Amygdala (tissue), 56 donors: ENCODE measurements at regions not wholly inside any gene's neighbourhood (a gene's known extent, or its start where the extent isn't known, plus 50 kb on each side); places are given as distances from the start of the nearest gene placed in this dataset.

Source experiments
- DNase-seq, 56 donors: peaks; one replicate each; lab custom pipeline; 2025; lab: John Stamatoyannopoulos, UW

DNA sequence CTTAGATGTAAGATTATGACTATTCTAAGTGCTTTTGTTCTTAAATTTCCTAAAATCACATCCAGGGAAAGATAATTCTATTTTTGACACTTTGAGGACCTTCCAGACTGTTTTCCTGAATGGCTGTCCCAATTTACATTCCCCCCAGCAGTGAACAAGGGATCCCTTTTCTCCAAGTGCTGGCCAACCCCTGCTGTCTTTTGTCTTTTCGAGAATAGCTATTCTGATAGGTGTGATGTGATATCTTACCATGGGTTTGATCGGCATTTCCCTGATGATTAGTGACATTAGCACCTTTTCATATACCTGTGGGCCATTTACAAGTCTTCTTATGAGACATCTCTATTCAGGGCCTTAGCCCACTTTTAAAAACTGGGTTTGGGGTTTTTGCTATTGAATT, 526.7 kb upstream of the FZD8 start:
- no peak for DNase-seq

DNA sequence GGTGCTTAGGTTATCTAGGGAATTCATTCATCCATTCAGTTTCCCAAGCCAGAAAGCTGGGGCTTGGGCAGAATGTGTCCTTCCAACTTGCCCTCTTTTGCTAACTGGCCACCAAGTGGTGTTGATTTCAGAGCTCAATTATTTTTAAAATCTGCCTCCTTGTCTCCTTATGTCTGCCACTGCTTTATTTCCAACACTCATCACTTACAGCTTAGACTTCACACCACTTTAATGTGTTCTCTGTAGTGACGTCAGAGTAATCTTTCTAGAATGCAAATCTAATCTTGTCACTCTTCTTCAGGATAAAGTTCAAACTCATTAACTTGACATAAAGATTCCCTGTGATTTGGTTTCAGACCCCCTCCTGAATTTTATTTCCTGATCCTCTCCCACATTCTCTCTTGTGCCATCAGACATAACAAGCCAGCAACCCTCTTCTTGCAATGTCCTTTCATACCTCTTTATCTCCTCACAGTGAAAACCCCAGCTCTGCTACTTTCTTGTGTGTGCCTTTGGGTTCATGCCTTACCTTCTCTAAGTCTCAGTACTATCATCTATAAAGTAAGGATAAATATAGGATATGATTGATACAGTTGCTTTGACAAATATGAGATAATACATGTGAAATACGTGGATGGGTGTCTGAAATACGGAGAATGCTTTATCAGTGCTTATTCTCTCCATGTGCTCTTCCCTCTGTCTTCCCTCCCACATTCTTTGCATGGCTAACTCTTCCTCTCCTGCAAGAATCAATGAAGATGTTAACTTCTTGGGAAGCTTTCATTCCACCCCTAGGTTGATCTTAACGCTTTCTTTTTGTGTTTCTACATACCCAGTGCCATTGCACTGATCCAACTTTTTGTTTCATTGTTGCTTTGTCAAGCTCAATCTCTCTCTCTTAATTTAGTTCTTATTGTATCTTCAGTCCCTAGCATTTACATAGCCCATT, 522.7 kb upstream of the FZD8 start:
- DNase-seq, result no peak

DNA sequence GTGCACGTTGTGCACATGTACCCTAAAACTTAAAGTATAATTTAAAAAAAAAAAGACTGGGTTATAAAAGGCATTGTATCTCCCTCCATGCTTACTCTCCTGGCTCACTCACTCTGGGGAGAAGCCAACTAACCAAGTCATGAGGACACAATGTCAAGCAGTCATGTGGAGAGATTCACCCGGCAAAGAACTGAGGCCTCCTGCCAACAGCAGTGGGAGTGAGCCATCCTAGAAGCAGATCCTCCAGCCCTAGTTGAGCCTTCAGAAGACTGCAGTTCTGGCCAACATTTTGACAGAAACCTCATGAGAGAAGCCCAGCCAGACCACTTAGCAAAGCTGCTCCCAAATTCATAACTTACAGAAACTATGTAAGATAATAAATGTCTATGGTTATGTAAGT, 521.7 kb upstream of the FZD8 start:
- no peak for DNase-seq

DNA sequence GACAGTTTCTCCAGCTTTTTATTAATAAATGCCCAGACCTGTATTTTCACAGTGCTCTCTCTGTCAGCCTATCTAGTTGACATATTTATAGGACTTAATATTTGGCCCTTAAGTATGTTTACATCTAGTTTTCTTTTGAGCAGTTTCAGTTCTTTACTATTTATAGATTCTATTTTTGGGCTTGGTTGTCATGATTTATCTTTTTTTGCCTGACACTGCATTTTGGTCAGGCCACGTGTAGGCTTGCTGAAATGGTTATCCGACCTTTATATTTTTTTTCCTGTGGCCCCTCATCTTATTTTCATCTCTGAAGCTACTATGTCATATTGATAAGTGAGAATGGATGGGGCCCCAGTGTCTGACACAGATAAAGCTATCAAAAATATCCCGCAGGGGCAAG, 515.4 kb upstream of the FZD8 start:
- DNase-seq, result no peak

DNA sequence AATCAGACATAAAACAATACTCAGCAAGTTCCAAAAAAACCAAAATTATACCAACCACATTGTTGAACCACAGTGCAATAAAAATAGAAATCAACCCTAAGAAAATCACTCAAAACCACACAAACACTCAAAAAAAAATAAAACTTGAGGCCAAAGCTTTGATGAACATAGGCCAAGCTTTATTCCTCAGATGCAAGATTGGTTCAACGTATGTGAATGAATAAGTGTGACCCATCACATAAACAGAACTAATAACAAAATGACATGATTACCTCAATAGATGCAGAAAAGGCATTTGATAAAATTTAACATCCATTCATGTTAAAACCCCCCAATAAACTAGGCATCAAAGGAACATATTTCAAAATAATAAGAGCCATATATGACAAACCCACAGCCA, 506.1 kb upstream of the FZD8 start:
- no peak for DNase-seq

DNA sequence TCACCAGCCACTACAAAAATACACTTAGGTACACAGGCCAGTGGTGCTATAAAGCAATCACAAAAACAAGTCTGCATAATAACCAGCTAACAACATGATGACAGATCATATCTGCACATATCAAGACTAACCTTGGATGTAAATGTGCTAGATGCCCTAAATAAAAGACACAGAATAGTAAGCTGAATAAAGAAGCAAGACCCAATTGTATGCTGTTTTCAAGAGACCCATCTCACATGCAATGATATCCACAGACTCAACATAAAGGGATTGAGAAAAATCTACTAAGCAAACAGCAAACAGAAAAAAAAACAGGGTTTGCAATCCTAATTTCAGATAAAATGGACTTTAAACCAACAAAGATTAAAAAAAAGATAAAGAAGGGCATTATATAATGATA, 505.4 kb upstream of the FZD8 start:
- no peak for DNase-seq

DNA sequence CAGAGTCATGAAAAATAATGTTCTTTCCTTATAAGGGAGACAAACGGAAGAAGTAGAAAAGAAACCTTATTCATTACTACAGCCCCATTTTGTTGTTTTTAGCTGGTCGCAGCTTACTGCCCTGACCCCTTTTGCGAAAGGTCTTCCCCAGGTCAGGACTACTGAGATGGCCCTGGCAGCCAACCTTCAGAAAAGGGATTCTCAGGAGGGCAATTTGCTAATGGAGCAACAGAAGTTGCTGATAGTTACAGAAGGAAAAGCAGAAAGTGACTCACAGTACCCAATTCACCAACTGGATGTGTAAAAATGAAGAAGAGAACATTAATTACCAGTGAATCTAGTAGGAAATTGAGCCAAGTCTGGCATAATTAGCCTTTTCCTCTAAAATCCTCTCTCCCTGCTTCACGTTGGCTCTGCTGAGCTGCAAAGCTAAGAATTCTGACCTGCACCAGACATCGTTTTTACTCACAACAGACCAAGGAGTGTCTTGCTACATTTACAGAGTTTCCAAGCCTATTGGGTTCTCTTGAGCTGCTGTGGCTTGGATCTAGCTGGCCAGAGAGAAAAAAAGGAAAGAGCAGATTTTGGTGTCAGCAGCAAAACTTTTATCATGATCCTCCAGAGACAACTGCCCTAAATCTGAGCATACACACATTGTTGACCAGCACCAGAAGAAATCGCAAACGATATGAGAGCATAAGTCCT, 499.9 kb upstream of the FZD8 start:
- DNase-seq, result no peak

DNA sequence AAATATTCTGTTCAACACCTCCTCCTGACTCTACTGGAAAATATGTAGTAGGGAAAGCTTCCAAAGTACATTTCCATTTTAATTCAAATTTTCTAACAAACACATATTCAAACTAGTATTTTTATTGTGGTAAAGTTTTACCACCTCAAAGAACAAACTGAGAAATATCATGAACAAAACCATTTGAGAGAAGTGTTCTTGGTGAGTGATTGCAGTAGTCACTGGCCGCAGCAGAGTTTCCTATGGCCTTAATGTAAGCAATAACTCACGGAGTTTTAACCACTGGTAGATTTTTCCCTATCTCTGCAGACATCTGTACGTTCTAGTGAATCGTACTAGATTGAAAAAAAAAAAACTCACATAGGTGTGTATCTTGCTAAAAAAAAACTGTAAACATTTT, 487.0 kb upstream of the FZD8 start:
- no peak for DNase-seq

DNA sequence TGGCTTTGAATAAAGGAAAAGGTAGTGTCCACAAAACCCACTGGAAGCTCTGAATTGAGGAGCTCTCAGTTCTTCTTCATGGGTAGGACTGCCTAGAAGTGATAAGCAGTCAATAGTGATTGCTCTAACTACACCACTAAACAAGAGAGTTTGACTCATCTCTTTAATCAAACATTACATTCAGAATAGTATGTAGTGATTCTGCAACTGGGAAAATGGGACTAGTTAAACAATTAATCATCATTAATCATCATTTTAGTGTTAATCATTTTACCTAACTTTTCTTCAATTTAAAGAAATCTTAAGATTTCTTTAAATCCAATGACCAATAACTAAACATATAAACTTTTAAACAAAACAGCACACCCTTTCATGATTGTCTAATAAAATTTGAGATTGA, 484.0 kb upstream of the FZD8 start:
- DNase-seq, result no peak

DNA sequence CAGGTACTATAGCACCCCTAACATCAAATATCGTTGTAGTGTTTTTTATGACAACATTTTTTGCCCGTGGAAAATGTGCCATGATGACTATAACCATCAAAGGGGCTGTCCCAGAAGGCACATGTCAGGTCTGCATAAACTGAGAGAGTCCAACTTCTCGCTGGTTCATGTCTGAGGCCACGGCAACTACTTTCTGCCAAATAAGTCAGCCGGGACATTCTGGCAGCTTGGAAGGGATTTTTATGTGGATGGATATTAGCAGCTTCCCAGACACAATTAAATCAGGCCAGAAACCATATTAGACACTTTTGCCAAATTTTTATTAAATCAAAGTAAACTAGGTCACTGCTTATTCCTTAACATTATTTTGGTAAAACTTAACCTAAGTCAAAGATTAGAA, 477.4 kb upstream of the FZD8 start:
- no peak for DNase-seq

DNA sequence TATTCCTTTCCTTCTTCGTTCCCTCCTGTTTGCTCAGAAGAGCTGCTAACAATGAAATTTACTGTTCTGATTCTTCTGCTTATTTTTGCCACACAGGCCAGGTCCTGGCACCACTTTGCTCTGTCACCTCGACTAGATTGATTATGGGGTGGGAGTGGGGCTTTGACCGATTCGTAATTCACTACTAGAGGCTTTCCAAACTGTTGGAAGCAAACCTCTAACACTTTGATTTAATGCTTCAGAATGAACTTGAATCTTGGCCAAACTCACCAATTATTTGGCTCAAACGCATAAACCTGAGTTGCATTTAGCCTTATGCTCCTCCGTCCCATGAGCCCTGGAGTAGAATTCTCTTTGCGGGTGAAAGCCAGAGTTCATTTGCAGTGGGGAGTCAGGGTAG, 476.2 kb upstream of the FZD8 start:
- DNase-seq, result no peak

DNA sequence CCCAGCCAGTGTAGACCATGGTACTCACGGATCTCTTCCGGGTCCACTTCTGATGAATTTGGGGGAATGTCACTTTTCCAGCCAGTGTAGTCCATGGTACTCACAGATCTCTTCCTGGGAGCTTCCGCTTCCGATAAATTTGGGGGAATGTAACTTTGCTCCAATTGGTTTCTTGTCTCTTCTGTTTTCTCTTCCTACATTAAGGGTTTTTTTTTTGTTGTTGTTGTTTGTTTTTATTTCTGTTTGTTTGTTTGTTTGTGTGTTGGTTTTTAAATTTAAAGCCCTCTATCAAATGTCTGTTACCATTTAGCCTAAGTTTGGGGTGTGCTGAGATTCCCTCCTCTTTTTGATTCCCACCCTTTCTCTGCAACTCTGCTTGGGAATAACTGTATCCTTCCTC, 475.8 kb upstream of the FZD8 start:
- no peak for DNase-seq

DNA sequence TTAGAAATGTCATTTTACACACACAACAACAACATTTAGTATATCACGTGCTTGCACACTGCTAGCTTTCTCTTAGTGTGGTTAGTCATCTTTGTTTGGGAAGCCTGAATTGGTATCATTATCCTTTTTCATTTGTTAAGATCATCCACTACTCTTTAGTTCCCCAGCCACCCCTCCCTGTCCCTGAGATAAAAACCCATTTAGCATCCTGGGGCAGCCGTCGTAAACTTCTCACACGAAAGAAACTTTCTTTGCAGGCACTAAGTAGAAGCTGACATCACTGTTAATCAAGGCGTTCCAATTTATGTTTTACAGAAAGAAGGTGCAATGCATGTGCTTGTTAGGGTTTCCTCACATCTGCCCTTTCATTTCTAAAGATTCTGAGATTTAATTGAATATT, 475.1 kb upstream of the FZD8 start:
- DNase-seq, result no peak

DNA sequence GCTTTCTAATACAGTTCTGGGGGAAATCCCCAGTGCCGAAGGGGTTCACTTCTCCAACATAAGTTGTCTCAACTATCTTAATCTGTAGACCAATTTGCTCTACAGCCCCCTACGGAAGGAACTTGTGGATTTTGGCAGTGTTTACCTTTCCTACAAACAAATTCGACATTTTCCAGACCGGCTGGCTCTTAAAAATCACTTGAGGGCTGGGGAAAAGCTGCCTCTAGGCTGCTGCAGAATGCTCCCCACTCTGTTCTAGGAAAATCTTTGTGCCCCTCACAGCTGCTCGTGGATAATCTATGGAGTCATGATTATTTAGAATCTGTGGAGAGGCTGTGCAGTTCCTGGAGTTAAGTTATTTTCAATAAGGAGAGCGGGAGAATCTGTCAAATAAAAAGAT, 474.6 kb upstream of the FZD8 start:
- DNase-seq, result no peak

DNA sequence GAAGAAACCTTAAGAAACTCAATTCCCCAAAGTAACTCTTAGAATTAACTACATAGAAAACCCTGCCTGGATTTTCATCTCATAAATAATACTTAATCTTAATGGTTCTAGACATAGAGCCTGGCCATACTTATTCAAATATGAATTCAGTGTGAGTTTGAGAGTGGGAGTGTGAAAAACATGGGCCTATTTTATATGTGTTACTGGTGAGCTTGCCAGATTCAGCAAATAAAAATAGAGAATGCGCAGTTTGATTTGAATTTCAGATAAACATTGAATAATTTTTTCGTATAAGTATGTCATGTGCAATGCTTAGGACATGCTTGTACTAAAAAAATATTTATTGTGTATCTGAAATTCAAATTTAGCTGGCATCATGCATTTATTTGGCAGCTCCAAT, 473.9 kb upstream of the FZD8 start:
- DNase-seq, result no peak

DNA sequence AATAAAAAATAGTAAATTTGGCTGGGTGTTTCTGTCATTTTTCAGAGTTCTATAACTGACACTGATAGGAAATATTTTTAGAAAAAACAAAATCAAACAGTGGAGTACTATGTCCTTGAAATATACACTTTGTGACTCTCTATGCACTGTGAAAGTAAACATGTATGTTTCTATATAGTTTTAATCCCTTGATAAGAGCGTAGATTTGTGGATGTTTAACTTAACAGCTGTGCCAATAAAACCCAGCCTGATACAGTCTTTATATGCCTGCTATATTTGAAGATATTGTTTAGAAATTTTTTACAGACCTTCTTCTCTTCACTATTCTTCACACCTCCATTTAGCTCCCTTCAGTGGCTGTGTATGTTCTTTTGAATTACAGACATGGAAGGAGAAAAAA, 473.3 kb upstream of the FZD8 start:
- no peak for DNase-seq

DNA sequence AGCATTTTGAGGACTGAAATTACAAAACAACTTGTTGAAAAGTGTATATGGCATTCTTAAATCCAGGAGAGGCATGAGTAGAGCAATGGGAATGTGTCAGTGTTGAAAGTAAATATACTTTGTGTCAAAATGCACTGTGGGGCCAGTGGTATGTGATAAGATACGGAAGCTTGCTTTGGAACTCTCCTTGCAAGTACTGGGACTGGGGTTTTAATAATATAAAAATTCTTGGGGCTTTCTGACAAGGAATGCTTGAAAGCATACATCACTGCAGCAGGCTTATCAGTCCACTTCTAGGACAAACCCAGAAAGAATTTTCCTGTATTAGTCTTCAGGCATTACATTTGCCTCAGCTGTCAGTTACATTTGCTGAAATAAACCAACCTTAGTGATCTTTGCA, 472.8 kb upstream of the FZD8 start:
- no peak for DNase-seq

DNA sequence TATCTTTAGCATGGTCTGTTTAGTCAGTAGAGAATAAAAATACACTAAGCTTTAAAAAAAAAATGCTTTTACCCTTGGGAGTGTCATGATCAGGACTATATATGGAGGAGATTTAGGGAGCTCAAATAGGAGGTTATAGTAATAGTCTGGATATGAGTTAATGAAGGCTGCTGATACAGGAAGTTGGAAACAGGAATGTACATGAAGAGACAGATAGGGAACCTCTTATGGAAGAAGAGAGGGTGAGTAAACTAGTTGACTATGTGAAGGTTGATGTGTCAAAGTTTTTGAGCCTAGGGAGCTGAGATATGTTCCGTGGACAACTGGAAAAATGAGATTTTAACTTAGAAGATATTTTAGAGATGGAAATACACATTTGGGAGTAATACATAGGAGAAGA, 472.0 kb upstream of the FZD8 start:
- no peak for DNase-seq

DNA sequence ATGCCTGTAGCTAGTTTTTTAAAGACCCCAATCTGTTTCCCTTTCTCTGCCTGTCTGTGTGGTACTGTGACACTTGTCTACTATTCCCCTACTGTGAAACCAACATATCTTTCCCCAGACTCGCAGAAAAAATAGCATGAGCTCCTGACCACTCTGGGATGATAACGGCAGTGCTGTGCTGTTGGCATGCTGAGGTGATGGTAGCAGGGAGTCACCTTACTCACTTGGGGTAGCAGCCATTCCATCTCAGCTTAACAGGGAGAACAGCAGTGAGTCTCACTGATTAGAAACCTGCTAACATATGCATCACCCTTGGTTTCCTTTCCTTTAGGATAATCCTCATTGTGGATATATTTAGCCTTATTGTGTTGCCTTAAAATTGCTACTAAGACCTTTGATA, 469.6 kb upstream of the FZD8 start:
- no peak for DNase-seq

DNA sequence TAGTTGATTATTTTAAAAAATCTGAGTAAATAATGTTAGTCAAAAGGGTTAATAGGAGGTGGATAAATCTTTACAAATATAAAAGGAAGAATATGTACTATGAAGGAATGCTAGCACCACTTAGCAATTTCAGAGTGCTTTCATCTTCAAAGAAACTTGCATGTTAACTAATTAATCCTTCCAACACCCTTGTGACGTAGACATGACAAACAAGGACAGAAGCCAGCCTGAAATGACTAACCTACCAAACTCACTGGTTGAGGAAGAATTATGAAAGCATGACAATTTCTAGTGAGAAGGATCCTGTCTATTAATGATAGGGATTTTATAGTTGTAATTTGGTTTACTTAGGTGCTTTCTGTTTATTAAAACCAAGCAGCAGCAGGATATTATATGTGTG, 468.0 kb upstream of the FZD8 start:
- no peak for DNase-seq

DNA sequence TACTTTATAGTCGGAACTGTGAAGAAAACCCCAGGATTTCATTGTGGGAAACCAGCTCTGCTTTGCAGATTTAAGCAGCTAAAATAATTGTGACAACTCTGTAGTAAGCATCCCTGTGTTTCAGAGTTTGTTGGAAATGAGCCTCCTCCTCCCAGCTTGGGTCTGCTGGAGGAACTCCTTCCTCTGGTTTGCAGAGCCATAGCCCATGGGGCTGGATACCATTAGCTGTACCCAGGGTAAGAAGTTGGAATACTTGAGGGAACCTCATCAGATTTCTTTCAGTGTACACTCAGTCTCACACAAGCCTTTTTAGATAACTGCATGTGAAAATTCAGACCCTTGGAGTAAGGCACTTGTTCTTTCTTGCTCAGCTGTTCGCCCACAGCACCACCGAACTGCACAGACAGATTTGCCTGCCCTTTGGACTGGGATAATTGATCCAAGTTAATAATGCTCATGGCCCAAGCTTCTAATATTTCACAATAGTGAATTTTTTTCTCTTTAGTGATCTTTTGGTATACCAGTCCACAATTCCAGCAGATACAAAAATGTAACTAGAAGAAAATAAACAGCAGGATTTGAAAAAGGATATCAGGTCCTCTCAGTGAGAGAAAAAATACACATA, 467.4 kb upstream of the FZD8 start:
- no peak for DNase-seq

DNA sequence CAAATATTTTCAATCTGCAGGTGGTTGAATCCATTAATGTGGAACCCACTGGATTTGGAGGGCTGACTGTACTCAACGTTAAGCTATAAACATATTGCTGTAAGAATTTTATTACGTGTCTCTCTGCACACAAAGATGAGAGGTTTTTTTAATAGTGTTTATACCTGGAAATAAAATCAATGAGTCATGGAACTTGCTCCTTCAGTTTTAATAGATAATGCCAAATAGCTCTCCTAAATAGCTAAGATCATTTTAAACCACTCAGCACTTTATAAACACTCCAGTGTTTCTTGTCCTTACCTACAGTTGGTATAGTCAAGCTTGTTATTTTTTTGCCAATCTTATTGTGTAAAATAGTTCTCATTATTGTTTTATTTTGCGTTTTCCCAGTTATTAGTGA, 455.6 kb upstream of the FZD8 start:
- no peak for DNase-seq
